GM23338 (cell line): ENCODE measurements at regions not wholly inside any gene's neighbourhood (a gene's known extent, or its start where the extent isn't known, plus 50 kb on each side); places are given as distances from the start of the nearest gene placed in this dataset.
"Not testable (repeated sequence)": the region's sequence is repeated elsewhere in the genome, so short reads cannot be mapped to it uniquely, and the experiment has no call there.

ENCODE experiments used
- ATAC-seq: fragments of 200-7000 bp; cut with Tn5 transposase; 3 replicates; pipeline ENCODE4 v1.9.1; 2020
- DNase-seq: peaks from one replicate; pipeline ENCODE4 v3.0.0-alpha.2; 2015; ENCODE audit warnings: low spot score
- H2AFZ ChIP-seq: fragments of 200-600 bp; sonication (generic); 2 replicates; pipeline ENCODE4 v1.8.0; 2016; ENCODE audit warnings: antibody characterized with exemption, mild to moderate bottlenecking, moderate library complexity
- H3F3A ChIP-seq: fragments of 200-600 bp; sonication (generic); replicated peaks from 2 replicates; pipeline ENCODE4 v1.8.0; 2017; ENCODE audit warnings: antibody characterized with exemption, mixed run types, low read depth
- H3K27ac ChIP-seq: fragments of 200-600 bp; sonication (generic); 2 replicates; pipeline ENCODE4 v1.6.1; 2016; ENCODE audit warnings: low read depth
- H3K27me3 ChIP-seq: fragments of 200-600 bp; sonication (generic); 2 replicates; pipeline ENCODE4 v1.8.0; 2016; ENCODE audit warnings: mild to moderate bottlenecking, mixed run types, moderate library complexity; ENCODE audit not compliant: insufficient read depth
- H3K36me3 ChIP-seq: fragments of 200-600 bp; sonication (generic); 2 replicates; pipeline ENCODE4 v1.8.0; 2016; ENCODE audit warnings: mild to moderate bottlenecking; ENCODE audit not compliant: insufficient read depth
- H3K4me1 ChIP-seq: fragments of 200-600 bp; sonication (generic); 2 replicates; pipeline ENCODE4 v1.8.0; 2016; ENCODE audit warnings: mild to moderate bottlenecking, moderate library complexity; ENCODE audit not compliant: insufficient read depth
- H3K4me2 ChIP-seq: fragments of 200-600 bp; sonication (generic); 2 replicates; pipeline ENCODE4 v1.7.1; 2017; ENCODE audit warnings: mixed run types
- H3K4me3 ChIP-seq: fragments of 200-600 bp; sonication (generic); 2 replicates; pipeline ENCODE4 v1.6.1; 2016; ENCODE audit warnings: mixed run types
- H3K79me2 ChIP-seq: fragments of 200-600 bp; sonication (generic); replicated peaks from 2 replicates; pipeline ENCODE4 v1.8.0; 2017; ENCODE audit warnings: mild to moderate bottlenecking; ENCODE audit not compliant: insufficient read depth
- H3K9me2 ChIP-seq: fragments of 200-600 bp; sonication (generic); 2 replicates; pipeline ENCODE4 v1.8.0; 2017; ENCODE audit not compliant: insufficient read depth
- H4K20me1 ChIP-seq: fragments of 200-600 bp; sonication (generic); replicated peaks from 2 replicates; pipeline ENCODE4 v1.8.0; 2017; ENCODE audit warnings: mild to moderate bottlenecking; ENCODE audit not compliant: insufficient read depth
- H3K27ac Mint-ChIP-seq: 2 replicates; pipeline ENCODE4 v1.8.0; 2020; ENCODE audit warnings: inconsistent platforms, mild to moderate bottlenecking, moderate library complexity, mixed read lengths
- H3K27me3 Mint-ChIP-seq: 3 replicates; pipeline ENCODE4 v1.8.0; 2022; ENCODE audit warnings: low read depth, mild to moderate bottlenecking, moderate library complexity, mixed read lengths, inconsistent platforms; ENCODE audit not compliant: insufficient read depth, poor library complexity
- H3K36me3 Mint-ChIP-seq: 3 replicates; pipeline ENCODE4 v1.8.0; 2021; ENCODE audit warnings: low read depth, mild to moderate bottlenecking, inconsistent platforms, moderate library complexity, mixed read lengths
- H3K4me1 Mint-ChIP-seq: 3 replicates; pipeline ENCODE4 v1.8.0; 2020; ENCODE audit warnings: mild to moderate bottlenecking, inconsistent platforms, mixed read lengths
- H3K4me3 Mint-ChIP-seq: 3 replicates; pipeline ENCODE4 v1.8.0; 2021; ENCODE audit warnings: moderate library complexity, mild to moderate bottlenecking, inconsistent platforms, mixed read lengths
- H3K9me3 Mint-ChIP-seq: 3 replicates; pipeline ENCODE4 v1.8.0; 2020; ENCODE audit warnings: moderate library complexity, mild to moderate bottlenecking, inconsistent platforms, mixed read lengths
- JUNB ChIP-seq: IDR thresholded peaks from one replicate; pipeline ENCODE4 v1.6.1; 2016; ENCODE audit warnings: antibody characterized with exemption; ENCODE audit not compliant: unreplicated experiment
- NANOG ChIP-seq: IDR thresholded peaks from 2 replicates; pipeline ENCODE4 v1.6.1; 2016; ENCODE audit warnings: antibody characterized with exemption, borderline replicate concordance
- POLR2AphosphoS5 ChIP-seq: IDR thresholded peaks from 2 replicates; pipeline ENCODE4 v1.6.1; 2016; ENCODE audit warnings: antibody characterized with exemption, low read depth
- STAT1 ChIP-seq: IDR thresholded peaks from one replicate; pipeline ENCODE4 v1.6.1; 2016; ENCODE audit warnings: antibody characterized with exemption; ENCODE audit not compliant: unreplicated experiment
- ZNF331 ChIP-seq: fragments of 250-450 bp; sonication (Bioruptor Pico); IDR thresholded peaks from 2 replicates; pipeline ENCODE4 v1.5.0; 2020; ENCODE audit warnings: low read depth, mild to moderate bottlenecking, moderate library complexity
- TF ChIP-seq, protein P1 (sequence below), 2 experiments: fragments of 200-600 bp in 1 of 2; sonication (generic) in 1 of 2; conservative IDR thresholded peaks; 2 replicates each; pipeline versions ENCODE4 v1.5.1 to v1.6.1; 2016 to 2017; ENCODE audit warnings: antibody characterized with exemption in 2 of 2, low read depth in 2 of 2, mild to moderate bottlenecking in 2 of 2, moderate library complexity in 1 of 2
- TF ChIP-seq, protein P2 (sequence below): IDR thresholded peaks from one replicate; pipeline ENCODE4 v1.6.1; 2018; ENCODE audit warnings: antibody characterized with exemption; ENCODE audit not compliant: unreplicated experiment

DNA sequence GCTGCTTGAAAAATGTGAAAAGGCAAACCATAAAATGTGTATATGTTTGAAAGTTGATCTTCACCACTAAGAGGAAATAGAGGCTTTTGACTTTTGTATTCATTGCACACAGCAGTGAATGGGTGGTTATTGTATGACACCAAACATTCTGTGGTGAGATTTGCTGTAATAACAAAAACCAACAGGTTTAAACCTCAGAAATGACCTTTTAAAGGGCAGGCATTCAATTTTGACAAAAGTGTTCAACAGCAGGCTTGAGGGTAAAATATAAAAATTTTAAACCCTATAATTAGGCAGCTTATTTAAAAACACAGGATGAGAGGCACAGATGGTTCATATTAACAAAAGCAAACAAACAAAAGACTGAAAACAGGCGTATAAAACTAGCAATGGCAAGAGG, 128.1 kb upstream of the NUDT12 start:
- no peaks in the 10 kb centered on the region for H3K4me1 ChIP-seq
- no peak overlapping the region for H3K27ac ChIP-seq
- H3K27me3 ChIP-seq: no peaks in the 10 kb centered on the region
- H3K36me3 ChIP-seq: no peaks in the 10 kb centered on the region
- H3F3A ChIP-seq: no peaks in the 10 kb centered on the region
- DNase-seq (no peak), ATAC-seq (no peak)
- H2AFZ ChIP-seq: no peak overlapping the region
- Mint-ChIP-seq H3K4me3 (no peak overlapping the region), H3K27ac (no peak overlapping the region), H3K36me3 (no peaks in the 10 kb centered on the region), H3K9me3 (no peaks in the 10 kb centered on the region), H3K4me1 (no peaks in the 10 kb centered on the region), H3K27me3 (no peaks in the 10 kb centered on the region)
- peaks cover 11% of the 10 kb centered on the region for H3K9me2 ChIP-seq
- H3K4me2 ChIP-seq: no peak overlapping the region
- H3K79me2 ChIP-seq: no peaks in the 10 kb centered on the region
- TF ChIP-seq JUNB: no peak
- no peak for TF ChIP-seq POLR2AphosphoS5
- H3K4me3 ChIP-seq: no peak overlapping the region
- H4K20me1 ChIP-seq: no peaks in the 10 kb centered on the region

DNA sequence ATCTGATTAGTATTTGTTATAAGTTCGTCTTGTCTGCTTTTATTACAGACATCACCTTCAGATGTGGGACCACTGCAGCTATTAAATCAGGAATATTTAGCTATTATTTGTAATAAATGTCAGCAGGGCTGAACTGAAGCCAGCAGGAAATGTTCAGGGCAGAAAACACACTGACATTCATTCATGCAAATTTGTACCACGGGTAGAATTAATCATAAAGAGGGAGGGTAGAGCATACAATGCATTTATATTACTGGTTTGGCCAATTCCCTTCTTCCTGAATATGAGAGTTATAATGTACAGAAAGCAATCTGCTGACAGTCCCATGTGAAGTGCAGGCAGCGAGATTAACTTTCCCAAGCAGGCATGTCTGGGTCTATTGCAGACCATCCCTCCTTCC, 117.3 kb upstream of the NUDT12 start:
- no peak for ATAC-seq
- H3K27ac Mint-ChIP-seq: no peak overlapping the region
- H3K4me3 ChIP-seq: no peak overlapping the region
- H3K36me3 Mint-ChIP-seq: no peaks in the 10 kb centered on the region
- no peaks in the 10 kb centered on the region for H3K9me3 Mint-ChIP-seq
- no peaks in the 10 kb centered on the region for H3K36me3 ChIP-seq
- H3K27me3 Mint-ChIP-seq: no peaks in the 10 kb centered on the region
- no peak overlapping the region for H3K4me2 ChIP-seq
- no peaks in the 10 kb centered on the region for H3K79me2 ChIP-seq
- no peaks in the 10 kb centered on the region for H3F3A ChIP-seq
- TF ChIP-seq JUNB (no peak), STAT1 (no peak), ZNF331 (CRISPR knock-in tag) (no peak), NANOG (no peak), POLR2AphosphoS5 (no peak)
- TF ChIP-seq, protein P1, sequence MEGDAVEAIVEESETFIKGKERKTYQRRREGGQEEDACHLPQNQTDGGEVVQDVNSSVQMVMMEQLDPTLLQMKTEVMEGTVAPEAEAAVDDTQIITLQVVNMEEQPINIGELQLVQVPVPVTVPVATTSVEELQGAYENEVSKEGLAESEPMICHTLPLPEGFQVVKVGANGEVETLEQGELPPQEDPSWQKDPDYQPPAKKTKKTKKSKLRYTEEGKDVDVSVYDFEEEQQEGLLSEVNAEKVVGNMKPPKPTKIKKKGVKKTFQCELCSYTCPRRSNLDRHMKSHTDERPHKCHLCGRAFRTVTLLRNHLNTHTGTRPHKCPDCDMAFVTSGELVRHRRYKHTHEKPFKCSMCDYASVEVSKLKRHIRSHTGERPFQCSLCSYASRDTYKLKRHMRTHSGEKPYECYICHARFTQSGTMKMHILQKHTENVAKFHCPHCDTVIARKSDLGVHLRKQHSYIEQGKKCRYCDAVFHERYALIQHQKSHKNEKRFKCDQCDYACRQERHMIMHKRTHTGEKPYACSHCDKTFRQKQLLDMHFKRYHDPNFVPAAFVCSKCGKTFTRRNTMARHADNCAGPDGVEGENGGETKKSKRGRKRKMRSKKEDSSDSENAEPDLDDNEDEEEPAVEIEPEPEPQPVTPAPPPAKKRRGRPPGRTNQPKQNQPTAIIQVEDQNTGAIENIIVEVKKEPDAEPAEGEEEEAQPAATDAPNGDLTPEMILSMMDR (conservative IDR thresholded peaks at IDR 0.05; ENCODE audit: low read depth in 2 of 2): no peak
- TF ChIP-seq, protein P2, sequence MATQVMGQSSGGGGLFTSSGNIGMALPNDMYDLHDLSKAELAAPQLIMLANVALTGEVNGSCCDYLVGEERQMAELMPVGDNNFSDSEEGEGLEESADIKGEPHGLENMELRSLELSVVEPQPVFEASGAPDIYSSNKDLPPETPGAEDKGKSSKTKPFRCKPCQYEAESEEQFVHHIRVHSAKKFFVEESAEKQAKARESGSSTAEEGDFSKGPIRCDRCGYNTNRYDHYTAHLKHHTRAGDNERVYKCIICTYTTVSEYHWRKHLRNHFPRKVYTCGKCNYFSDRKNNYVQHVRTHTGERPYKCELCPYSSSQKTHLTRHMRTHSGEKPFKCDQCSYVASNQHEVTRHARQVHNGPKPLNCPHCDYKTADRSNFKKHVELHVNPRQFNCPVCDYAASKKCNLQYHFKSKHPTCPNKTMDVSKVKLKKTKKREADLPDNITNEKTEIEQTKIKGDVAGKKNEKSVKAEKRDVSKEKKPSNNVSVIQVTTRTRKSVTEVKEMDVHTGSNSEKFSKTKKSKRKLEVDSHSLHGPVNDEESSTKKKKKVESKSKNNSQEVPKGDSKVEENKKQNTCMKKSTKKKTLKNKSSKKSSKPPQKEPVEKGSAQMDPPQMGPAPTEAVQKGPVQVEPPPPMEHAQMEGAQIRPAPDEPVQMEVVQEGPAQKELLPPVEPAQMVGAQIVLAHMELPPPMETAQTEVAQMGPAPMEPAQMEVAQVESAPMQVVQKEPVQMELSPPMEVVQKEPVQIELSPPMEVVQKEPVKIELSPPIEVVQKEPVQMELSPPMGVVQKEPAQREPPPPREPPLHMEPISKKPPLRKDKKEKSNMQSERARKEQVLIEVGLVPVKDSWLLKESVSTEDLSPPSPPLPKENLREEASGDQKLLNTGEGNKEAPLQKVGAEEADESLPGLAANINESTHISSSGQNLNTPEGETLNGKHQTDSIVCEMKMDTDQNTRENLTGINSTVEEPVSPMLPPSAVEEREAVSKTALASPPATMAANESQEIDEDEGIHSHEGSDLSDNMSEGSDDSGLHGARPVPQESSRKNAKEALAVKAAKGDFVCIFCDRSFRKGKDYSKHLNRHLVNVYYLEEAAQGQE: no peak
- no peaks in the 10 kb centered on the region for H3K27me3 ChIP-seq
- no peaks in the 10 kb centered on the region for H4K20me1 ChIP-seq
- H3K4me3 Mint-ChIP-seq: no peak overlapping the region
- no peak overlapping the region for H2AFZ ChIP-seq
- DNase-seq: no peak
- 0 out of 3 replicates have a peak, but pooled peaks cover 5% of the 10 kb centered on the region for H3K4me1 Mint-ChIP-seq
- H3K9me2 ChIP-seq: peaks cover 7% of the 10 kb centered on the region
- no peaks in the 10 kb centered on the region; the same call in 1 of the 2 replicates for H3K4me1 ChIP-seq
- no peak overlapping the region for H3K27ac ChIP-seq

DNA sequence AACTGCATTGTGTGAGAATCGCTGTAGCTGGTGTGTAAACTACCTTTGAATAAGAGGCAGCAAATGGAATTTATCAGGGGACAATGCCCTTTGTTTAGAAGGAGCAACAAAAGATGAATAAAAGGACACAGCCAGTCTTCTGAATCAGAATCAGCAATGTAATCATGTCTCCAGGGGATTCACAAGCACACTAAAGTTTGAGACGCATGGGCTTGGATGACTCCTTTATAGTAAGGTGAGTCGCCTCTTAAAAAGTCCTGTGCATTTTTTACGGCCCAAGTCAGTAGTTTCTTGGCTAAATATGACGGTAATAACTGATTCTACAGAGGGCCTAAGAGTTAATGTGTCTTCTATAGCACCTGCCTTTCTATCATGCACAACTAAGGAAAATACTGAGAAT, 113.6 kb upstream of the NUDT12 start:
- not testable (repeated sequence) for H3K4me1 Mint-ChIP-seq, H4K20me1 ChIP-seq, H3K27me3 Mint-ChIP-seq, H3K27me3 ChIP-seq, H3K79me2 ChIP-seq, H3K4me2 ChIP-seq, DNase-seq, ATAC-seq, H3K4me3 Mint-ChIP-seq, H3K4me3 ChIP-seq, H3K4me1 ChIP-seq, H3K36me3 ChIP-seq, H3K9me3 Mint-ChIP-seq, H2AFZ ChIP-seq, H3K9me2 ChIP-seq, H3K36me3 Mint-ChIP-seq, H3K27ac ChIP-seq, H3F3A ChIP-seq, H3K27ac Mint-ChIP-seq
